ENCODE measurements at regions not wholly inside any gene's neighbourhood (a gene's known extent, or its start where the extent isn't known, plus 50 kb on each side); places are given as distances from the start of the nearest gene placed in this dataset.

DNA sequence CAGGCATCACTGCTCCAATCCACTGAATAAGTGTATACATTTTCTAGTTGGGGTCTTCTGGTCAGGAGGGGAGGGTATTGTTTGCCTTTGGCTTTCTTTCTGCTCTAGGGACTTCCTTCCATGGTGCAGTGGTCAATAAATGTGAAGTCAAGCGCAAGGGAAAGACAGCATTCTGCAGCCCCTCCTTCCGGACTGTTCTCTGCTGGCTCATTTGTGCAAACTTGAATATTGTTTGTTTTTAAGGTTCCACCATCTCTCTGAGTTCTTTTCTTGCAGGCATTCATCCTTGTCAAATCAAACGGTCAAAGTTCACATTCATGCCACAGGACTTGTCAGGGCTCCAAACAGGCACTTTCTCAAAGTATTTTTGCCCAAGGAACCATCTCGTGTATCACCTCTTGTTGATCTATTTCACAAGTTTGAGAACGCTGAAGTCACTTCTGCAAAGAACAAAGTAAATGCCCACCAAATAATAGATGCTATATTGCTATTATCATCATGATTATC, 205.6 kb upstream of the KAZN start:
- no peak for DNase-seq (ENCODE audit: extremely low read depth, insufficient read length)
- Histone ChIP-seq H3K4me3 (replicated peaks; ENCODE audit: low read depth, low read length) (no peak overlapping the region), H3K36me3 (ENCODE audit: control insufficient read depth, insufficient read depth, low read length) (no peaks in the 10 kb centered on the region), H3K27me3 (replicated peaks; ENCODE audit: control insufficient read depth, insufficient read depth, low read length) (no peaks in the 10 kb centered on the region; the same call in 1 of the 2 replicates)
- TF ChIP-seq, protein P1, sequence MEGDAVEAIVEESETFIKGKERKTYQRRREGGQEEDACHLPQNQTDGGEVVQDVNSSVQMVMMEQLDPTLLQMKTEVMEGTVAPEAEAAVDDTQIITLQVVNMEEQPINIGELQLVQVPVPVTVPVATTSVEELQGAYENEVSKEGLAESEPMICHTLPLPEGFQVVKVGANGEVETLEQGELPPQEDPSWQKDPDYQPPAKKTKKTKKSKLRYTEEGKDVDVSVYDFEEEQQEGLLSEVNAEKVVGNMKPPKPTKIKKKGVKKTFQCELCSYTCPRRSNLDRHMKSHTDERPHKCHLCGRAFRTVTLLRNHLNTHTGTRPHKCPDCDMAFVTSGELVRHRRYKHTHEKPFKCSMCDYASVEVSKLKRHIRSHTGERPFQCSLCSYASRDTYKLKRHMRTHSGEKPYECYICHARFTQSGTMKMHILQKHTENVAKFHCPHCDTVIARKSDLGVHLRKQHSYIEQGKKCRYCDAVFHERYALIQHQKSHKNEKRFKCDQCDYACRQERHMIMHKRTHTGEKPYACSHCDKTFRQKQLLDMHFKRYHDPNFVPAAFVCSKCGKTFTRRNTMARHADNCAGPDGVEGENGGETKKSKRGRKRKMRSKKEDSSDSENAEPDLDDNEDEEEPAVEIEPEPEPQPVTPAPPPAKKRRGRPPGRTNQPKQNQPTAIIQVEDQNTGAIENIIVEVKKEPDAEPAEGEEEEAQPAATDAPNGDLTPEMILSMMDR (IDR thresholded peaks at IDR 0.05; ENCODE audit: insufficient read depth, low read length, poor library complexity, severe bottlenecking), result no peak

DNA sequence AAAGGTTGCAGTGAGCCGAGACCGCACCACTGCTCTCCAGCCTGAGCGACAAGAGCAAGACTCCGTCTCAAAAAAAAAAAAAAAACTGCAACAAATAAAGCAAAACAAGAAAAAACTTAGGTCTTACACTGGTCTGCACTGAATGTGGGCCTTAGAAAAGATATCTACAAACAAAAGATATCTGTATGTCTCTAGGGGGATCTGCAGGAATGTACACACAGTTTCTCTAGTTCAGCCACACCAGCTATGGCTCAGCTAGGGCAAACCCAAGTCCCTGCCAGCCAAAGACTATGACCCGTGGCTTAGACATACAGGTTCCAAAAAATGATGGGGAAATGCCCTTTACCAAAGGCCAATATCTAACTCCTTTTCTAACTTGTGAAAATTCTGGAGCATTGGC, 202.4 kb upstream of the KAZN start:
- DNase-seq (ENCODE audit: extremely low read depth, insufficient read length), result no peak
- Histone ChIP-seq H3K27me3 (replicated peaks; ENCODE audit: control insufficient read depth, insufficient read depth, low read length) (no peaks in the 10 kb centered on the region), H3K4me3 (replicated peaks; ENCODE audit: low read depth, low read length) (no peak overlapping the region), H3K36me3 (ENCODE audit: control insufficient read depth, insufficient read depth, low read length) (no peaks in the 10 kb centered on the region)
- TF ChIP-seq, protein P1 (IDR thresholded peaks at IDR 0.05; ENCODE audit: insufficient read depth, low read length, poor library complexity, severe bottlenecking), result no peak

- no peaks in the 10 kb centered on the region for H3K27me3 ChIP-seq (replicated peaks; ENCODE audit: control insufficient read depth, insufficient read depth, low read length)
These were observed 194.4 kb upstream of the KAZN start for GRCh38 chr1:14403961-14404645.

DNA sequence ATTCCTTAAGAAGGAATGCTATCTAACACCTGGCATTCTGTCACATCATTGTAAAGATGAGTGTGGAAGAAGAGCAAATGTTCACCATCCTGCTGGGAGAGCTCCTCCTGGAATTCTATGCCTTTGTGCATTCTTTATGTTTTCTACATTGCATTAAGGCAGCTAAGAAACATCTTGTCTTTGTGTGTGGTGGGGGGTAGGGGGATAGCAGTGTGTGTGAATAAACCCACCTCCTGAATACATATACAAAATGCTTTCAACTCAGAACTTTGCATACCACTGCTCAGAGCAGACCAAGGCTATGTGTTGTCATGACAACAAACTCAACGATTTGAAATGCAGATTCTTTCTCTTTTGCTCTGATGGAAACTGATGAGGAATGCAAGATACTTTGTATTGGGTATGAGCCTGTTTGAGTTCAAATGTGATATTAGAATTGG, 193.6 kb upstream of the KAZN start:
- DNase-seq (ENCODE audit: extremely low read depth, insufficient read length), result no peak
- H3K27me3 ChIP-seq (replicated peaks; ENCODE audit: control insufficient read depth, insufficient read depth, low read length), result no peaks in the 10 kb centered on the region
- H3K36me3 ChIP-seq (ENCODE audit: control insufficient read depth, insufficient read depth, low read length), result no peaks in the 10 kb centered on the region
- H3K4me3 ChIP-seq (replicated peaks; ENCODE audit: low read depth, low read length), result no peak overlapping the region
- TF ChIP-seq, protein P1 (IDR thresholded peaks at IDR 0.05; ENCODE audit: insufficient read depth, low read length, poor library complexity, severe bottlenecking), result no peak

More at GRCh38 chr1:14403961-14404645, 194.4 kb upstream of the KAZN start:
- H3K36me3 ChIP-seq (ENCODE audit: control insufficient read depth, insufficient read depth, low read length), result no peaks in the 10 kb centered on the region
- TF ChIP-seq, protein P1 (IDR thresholded peaks at IDR 0.05; ENCODE audit: insufficient read depth, low read length, poor library complexity, severe bottlenecking), result no peak
- H3K4me3 ChIP-seq (replicated peaks; ENCODE audit: low read depth, low read length), result no peak overlapping the region
- DNase-seq (ENCODE audit: extremely low read depth, insufficient read length), result no peak

DNA sequence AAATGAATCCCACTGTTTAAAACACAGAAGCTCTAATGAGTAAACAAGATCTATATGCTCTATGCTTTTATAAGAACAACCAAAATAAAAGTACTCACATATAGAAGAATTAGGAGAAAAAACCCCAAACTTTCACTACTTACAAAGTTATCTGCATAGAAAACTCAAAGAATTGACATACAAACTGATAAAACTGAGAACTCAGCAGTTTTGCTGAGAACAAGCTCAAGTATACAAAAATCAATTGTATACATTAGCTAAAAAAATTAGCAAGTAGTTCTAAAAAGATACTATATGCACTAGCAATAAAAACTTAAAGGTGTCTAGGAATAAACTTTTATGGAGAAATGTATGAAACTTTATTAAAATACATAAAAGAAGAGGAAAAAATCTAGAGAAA, 186.2 kb upstream of the KAZN start:
- no peak overlapping the region for H3K4me3 ChIP-seq (replicated peaks; ENCODE audit: low read depth, low read length)
- DNase-seq (ENCODE audit: extremely low read depth, insufficient read length), result no peak
- TF ChIP-seq, protein P1 (IDR thresholded peaks at IDR 0.05; ENCODE audit: insufficient read depth, low read length, poor library complexity, severe bottlenecking), result no peak
- no peaks in the 10 kb centered on the region for H3K27me3 ChIP-seq (replicated peaks; ENCODE audit: control insufficient read depth, insufficient read depth, low read length)
- H3K36me3 ChIP-seq (ENCODE audit: control insufficient read depth, insufficient read depth, low read length), result no peaks in the 10 kb centered on the region
